A549 (cell line): ENCODE measurements at regions not wholly inside any gene's neighbourhood (a gene's known extent, or its start where the extent isn't known, plus 50 kb on each side); places are given as distances from the start of the nearest gene placed in this dataset.

Experiments
- BHLHE40 ChIP-seq: IDR thresholded peaks from 2 replicates; pipeline ENCODE4 v1.6.1; 2012; ENCODE audit warnings: low read depth, low read length, inconsistent platforms
- ELK1 ChIP-seq: fragments of 150-350 bp; IDR thresholded peaks from 2 replicates; pipeline ENCODE4 v1.6.1; 2014; ENCODE audit warnings: low read depth, mild to moderate bottlenecking, low read length
- PBX3 ChIP-seq: IDR thresholded peaks from 2 replicates; pipeline ENCODE4 v1.6.1; 2012
- POLR2A ChIP-seq: IDR thresholded peaks from 2 replicates; pipeline ENCODE4 v1.6.1; 2012; ENCODE audit warnings: mild to moderate bottlenecking, low read length
- TF ChIP-seq, protein P1 (sequence below): fragments of >200 bp; sonication (Bioruptor Twin); formaldehyde crosslinking; IDR thresholded peaks from 3 replicates; pipeline ENCODE4 v1.5.1; 2016

GRCh38 chr10:29141761-29142160 lies 147.1 kb upstream of the LYZL1 start:
- TF ChIP-seq, protein P1, sequence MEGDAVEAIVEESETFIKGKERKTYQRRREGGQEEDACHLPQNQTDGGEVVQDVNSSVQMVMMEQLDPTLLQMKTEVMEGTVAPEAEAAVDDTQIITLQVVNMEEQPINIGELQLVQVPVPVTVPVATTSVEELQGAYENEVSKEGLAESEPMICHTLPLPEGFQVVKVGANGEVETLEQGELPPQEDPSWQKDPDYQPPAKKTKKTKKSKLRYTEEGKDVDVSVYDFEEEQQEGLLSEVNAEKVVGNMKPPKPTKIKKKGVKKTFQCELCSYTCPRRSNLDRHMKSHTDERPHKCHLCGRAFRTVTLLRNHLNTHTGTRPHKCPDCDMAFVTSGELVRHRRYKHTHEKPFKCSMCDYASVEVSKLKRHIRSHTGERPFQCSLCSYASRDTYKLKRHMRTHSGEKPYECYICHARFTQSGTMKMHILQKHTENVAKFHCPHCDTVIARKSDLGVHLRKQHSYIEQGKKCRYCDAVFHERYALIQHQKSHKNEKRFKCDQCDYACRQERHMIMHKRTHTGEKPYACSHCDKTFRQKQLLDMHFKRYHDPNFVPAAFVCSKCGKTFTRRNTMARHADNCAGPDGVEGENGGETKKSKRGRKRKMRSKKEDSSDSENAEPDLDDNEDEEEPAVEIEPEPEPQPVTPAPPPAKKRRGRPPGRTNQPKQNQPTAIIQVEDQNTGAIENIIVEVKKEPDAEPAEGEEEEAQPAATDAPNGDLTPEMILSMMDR, result no peak
- TF ChIP-seq ELK1, result no peak
- TF ChIP-seq POLR2A, result no peak
- TF ChIP-seq PBX3, result no peak
- no peak for TF ChIP-seq BHLHE40
